ENCODE measurements at regions not wholly inside any gene's neighbourhood (a gene's known extent, or its start where the extent isn't known, plus 50 kb on each side); places are given as distances from the start of the nearest gene placed in this dataset.

DNA sequence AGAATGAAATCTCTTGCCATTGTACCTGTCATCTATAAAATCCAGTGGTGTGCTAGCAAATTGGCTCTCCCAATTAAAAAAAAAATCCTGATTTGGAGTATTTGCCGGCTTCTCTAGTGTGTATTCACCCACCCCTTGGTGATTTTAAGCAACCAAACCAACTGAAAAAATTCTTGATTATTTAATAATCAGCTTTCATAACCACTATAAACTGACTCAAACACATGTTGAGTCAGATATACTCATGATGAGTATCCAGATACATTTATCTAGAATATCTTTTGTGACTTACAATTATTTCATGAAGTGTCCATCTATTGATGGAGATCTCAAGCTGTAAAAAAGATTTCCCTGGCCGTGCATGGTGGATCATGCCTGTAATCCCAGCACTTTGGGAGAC is 205.4 kb downstream of the RASSF9 start (continued):
- TF ChIP-seq, protein P1, sequence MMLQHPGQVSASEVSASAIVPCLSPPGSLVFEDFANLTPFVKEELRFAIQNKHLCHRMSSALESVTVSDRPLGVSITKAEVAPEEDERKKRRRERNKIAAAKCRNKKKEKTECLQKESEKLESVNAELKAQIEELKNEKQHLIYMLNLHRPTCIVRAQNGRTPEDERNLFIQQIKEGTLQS (IDR thresholded peaks at IDR 0.05; ENCODE audit: insufficient read depth, low read depth, low read length) = no peak
- TF ChIP-seq TBP (IDR thresholded peaks at IDR 0.05; ENCODE audit: low read depth, low read length) (no peak), BRCA1 (IDR thresholded peaks at IDR 0.05; ENCODE audit: low read depth, low read length) (no peak), TAF1 (IDR thresholded peaks at IDR 0.05; ENCODE audit: low read depth, low read length) (no peak), CREB1 (IDR thresholded peaks at IDR 0.05) (no peak)
